Mucosa of rectum (tissue), 2 donors: ENCODE measurements at regions not wholly inside any gene's neighbourhood (a gene's known extent, or its start where the extent isn't known, plus 50 kb on each side); places are given as distances from the start of the nearest gene placed in this dataset.

ENCODE experiments used
- H3K27ac ChIP-seq, 2 donors: one replicate each; pipeline ENCODE4 v1.7.0; 2013; ENCODE audit warnings: inconsistent platforms in 2 of 2, low read depth in 2 of 2, low read length in 2 of 2
- H3K27me3 ChIP-seq, 2 donors: one replicate each; pipeline ENCODE4 v1.7.0; 2013; ENCODE audit warnings: low read length in 2 of 2; ENCODE audit not compliant: control insufficient read depth in 2 of 2, insufficient read depth in 2 of 2
- H3K36me3 ChIP-seq, 2 donors: one replicate each; pipeline ENCODE4 v1.7.0; 2013; ENCODE audit warnings: low read length in 2 of 2; ENCODE audit not compliant: control insufficient read depth in 2 of 2, insufficient read depth in 2 of 2
- H3K4me1 ChIP-seq, 2 donors: one replicate each; pipeline ENCODE4 v1.7.0; 2013; ENCODE audit warnings: low read length in 2 of 2, mild to moderate bottlenecking in 1 of 2; ENCODE audit not compliant: control insufficient read depth in 2 of 2, insufficient read depth in 2 of 2
- H3K4me3 ChIP-seq, 2 donors: one replicate each; pipeline ENCODE4 v1.7.0; 2013; ENCODE audit warnings: low read length in 2 of 2
- H3K9ac ChIP-seq, 2 donors: one replicate each; pipeline ENCODE4 v1.7.0; 2013; ENCODE audit warnings: low read length in 2 of 2, low read depth in 1 of 2, mild to moderate bottlenecking in 1 of 2
- H3K9me3 ChIP-seq, 2 donors: one replicate each; pipeline ENCODE4 v1.7.0; 2013; ENCODE audit warnings: low read length in 2 of 2; ENCODE audit not compliant: control insufficient read depth in 2 of 2
- donor health status: healthy.
- donor health status: Normal muscosa, but diverticular disease.

DNA sequence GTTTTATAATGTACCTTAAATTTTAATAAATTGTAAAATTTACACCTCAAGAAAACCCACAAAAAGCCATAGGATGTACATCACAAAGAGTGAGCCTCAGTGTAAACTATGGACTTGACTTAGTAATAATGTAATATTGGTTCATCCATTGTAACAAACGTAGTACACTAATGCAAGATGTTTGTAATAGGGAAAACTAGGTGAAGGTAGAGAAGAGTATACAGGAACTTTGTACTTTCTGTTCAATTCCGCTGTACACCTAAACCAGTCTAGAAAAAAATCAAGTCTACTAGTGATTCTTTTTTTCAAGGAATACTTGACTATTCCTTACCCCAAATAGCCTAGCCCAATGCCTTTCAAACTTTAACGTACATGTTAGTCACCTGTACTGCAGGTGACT, 222.3 kb upstream of the FGGY start:
- Histone ChIP-seq H3K4me3 (no peak overlapping the region), H3K4me1 (peaks cover 11 to 18% of the 10 kb centered on the region in 2 donors), H3K9ac (no peak overlapping the region), H3K36me3 (no peaks in the 10 kb centered on the region), H3K27ac (no peak overlapping the region), H3K9me3 (no peaks in the 10 kb centered on the region), H3K27me3 (no peaks in the 10 kb centered on the region)

DNA sequence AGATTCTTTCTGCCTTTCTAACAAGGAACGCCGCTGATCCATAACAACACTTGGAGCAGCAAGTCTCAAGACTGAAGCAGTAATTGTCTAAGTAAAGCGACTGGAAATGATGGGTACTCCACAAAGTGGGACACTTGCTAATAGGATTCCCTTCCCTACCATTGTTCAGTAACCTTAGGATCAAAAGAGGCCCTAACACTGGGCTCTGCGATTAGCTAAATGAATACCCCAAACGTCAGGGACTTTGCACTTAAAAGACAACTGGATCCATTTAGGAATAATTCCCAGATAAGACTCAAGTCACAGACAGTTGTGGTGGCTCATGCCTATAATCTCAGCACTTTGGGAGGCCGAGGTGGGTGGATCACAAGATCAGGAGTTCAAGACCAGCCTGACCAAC, 221.9 kb upstream of the FGGY start:
- Histone ChIP-seq H3K27ac (no peak overlapping the region), H3K9ac (no peak overlapping the region), H3K27me3 (no peaks in the 10 kb centered on the region), H3K36me3 (no peaks in the 10 kb centered on the region), H3K4me1 (peaks cover 11 to 18% of the 10 kb centered on the region in 2 donors), H3K4me3 (no peak overlapping the region), H3K9me3 (no peaks in the 10 kb centered on the region)

DNA sequence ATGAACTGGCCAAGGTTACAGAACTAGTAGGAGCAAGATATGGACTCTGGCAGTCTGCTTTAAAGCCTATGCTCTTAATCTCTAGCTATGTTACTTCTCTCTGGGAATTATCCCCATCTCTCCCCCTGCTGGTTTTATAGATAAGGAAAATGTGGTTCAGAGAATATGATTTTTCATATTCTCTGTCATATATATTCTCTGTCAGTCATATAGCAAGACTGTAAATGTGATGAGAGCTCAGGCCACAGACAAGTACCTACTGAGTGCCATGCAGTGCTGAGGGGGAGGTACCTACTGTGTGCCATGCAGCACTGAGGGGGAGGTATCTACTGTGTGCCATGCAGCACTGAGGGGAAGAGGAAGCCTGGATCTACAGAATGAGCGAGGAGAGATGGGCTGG, 220.3 kb upstream of the FGGY start:
- H3K9ac ChIP-seq, result no peak overlapping the region
- no peaks in the 10 kb centered on the region for H3K27me3 ChIP-seq
- H3K4me1 ChIP-seq, result peaks cover under 1 to 10% of the 10 kb centered on the region in 2 donors

DNA sequence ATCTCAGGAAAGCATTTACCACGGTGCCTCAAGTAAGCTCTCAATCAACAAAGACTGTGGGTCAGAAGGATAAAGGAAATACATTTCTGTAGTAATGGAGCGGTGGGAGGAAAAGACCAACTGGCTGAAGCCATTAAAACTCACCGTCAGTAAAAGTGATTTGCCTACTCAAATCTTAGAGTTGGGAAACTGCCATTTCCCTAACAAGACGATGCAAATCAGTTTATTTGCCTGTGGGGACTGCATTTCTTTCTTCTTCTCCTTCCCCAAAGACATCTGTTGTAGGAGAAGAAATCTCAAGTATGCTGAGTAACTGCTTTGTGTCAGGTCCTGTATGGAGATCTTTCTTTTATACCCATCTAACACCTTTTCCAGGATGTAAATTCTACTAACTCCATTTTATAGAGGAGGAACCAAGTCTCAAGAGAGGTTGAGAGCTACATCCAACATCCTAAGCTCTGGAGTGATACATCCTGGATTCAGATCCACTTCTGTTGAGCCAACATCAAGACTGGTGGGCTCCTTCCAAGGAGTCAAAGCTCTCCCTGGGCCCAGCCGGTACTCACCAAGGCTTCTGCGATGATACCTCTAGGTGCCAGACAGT, 219.3 kb upstream of the FGGY start:
- H3K27me3 ChIP-seq, result no peaks in the 10 kb centered on the region
- H3K27ac ChIP-seq, result no peak overlapping the region
- peaks cover 0 to 1% of the 10 kb centered on the region in 2 donors for H3K4me1 ChIP-seq
- no peaks in the 10 kb centered on the region for H3K9me3 ChIP-seq
- H3K4me3 ChIP-seq, result no peak overlapping the region
- no peaks in the 10 kb centered on the region for H3K36me3 ChIP-seq
- no peak overlapping the region for H3K9ac ChIP-seq

More for the DNA sequence above, 220.3 kb upstream of the FGGY start:
- Histone ChIP-seq H3K4me3 (no peak overlapping the region), H3K9me3 (no peaks in the 10 kb centered on the region), H3K27ac (no peak overlapping the region), H3K36me3 (no peaks in the 10 kb centered on the region)

DNA sequence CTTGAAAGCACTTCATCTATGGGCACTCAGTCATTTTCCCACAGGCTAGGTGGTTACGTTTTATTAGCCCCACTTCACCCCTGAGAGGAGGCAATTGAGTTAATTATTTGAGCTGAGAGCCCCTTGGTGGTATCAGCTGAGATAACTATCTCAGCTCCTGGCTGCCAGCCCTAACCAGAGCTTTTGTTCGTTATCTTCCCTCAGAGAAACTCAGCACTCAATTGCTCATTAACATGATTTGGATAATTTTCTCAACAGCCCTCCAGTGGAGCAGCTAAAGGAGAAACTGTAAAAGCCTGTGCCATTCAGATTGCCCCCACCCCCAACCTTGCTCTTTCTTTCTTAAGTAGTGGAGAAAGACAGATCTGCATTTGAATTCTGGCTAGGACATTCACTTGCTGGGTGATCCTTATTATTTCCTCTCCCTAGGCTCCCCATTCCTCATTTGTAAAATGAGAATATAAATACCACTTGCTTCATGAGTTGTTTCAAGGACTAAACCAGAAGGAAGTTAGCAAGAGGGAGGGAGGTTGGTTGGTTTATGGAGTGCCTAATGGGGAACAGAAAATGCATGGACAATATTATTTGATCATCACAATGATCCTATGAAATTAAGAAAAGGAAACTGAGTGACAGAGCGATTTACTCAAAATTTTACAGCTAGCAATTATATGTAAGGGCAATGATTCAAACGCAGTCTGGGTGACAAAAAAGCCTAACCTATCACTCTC, 218.7 kb upstream of the FGGY start:
- Histone ChIP-seq H3K36me3 (no peaks in the 10 kb centered on the region), H3K27ac (no peak overlapping the region), H3K9me3 (no peaks in the 10 kb centered on the region), H3K4me1 (no peaks in the 10 kb centered on the region), H3K27me3 (no peaks in the 10 kb centered on the region), H3K4me3 (no peak overlapping the region), H3K9ac (no peak overlapping the region)

DNA sequence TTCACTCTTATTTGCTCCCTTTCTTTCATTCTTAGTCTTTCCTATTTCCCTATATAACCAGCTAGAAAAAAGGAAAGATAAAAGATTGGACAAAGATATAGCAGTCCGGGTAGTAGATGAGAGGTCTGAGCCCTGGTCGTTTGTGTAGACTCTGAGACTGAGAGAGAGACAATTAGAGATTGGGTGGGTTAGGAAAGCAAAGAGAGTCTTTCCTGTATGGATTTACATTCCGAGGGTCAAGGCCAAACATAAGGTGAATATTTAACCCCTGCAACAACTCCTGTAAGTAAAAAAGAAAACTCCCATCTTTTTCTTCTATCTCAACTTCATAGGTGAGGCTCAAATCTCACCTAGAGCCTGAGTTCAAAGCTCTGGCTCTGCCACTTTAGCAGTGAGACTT, 218.0 kb upstream of the FGGY start:
- Histone ChIP-seq H3K27ac (no peak overlapping the region), H3K4me3 (no peak overlapping the region), H3K9me3 (no peaks in the 10 kb centered on the region), H3K36me3 (no peaks in the 10 kb centered on the region), H3K9ac (no peak overlapping the region), H3K4me1 (no peaks in the 10 kb centered on the region), H3K27me3 (no peaks in the 10 kb centered on the region)

DNA sequence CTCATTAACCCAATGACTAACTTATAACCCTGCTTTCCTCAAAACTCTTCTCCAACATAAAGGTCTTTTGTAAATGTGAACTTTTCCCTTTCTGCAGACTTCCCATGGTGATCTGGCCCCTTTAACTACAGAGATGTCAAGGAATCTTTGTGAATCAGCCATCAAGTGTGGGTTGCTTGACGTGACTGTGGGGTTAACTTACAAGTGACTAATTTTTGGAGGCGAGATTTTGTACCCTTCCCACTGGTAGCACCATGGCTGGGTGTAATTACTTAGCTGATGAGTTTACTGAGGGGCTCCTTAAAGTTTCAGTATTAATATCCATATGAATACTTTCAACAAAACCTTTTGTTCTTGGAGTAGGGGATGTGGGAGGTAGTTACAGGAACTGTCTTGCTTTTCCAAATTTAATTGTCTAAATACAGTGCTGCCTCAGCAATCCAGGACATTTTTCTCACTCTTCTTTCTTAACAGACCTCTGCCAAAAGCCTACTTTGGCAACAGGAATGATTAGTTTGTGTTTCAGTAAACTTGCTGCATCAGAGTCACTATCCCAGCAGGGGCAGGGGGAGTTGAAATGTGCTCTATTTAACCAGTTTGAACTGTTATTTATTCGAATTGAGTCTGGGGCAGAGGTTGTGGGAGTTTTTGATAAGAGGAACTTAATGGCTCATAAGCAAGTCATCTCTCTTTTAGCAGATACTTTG, 217.3 kb upstream of the FGGY start:
- H3K9me3 ChIP-seq, result no peaks in the 10 kb centered on the region
- H3K4me3 ChIP-seq, result no peak overlapping the region
- no peaks in the 10 kb centered on the region for H3K36me3 ChIP-seq
- H3K27ac ChIP-seq, result no peak overlapping the region
- H3K9ac ChIP-seq, result no peak overlapping the region
- no peaks in the 10 kb centered on the region for H3K4me1 ChIP-seq
- H3K27me3 ChIP-seq, result no peaks in the 10 kb centered on the region

DNA sequence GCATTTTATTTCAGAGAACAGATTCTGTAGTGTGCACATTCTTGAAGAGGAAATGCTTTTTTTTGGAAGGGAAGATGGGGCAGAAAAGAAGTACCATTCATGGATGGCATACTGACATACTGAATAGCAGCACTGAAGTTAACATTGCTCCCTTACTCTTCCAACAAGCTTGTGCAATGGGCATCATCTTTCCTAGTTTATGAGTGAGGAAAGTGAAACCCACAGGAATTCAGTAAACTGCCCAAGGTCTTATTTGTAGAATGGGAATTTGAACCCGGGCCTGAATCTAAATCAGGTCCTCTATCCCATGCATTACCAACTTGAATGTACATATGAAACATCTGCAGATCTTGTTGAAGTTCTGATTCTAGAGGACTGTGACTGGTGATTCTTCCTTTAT, 215.7 kb upstream of the FGGY start:
- H3K27me3 ChIP-seq, result no peaks in the 10 kb centered on the region
- H3K9ac ChIP-seq, result no peak overlapping the region
- no peak overlapping the region for H3K27ac ChIP-seq
- no peak overlapping the region for H3K4me3 ChIP-seq
- H3K4me1 ChIP-seq, result no peaks in the 10 kb centered on the region
- no peaks in the 10 kb centered on the region for H3K9me3 ChIP-seq
- no peaks in the 10 kb centered on the region for H3K36me3 ChIP-seq

DNA sequence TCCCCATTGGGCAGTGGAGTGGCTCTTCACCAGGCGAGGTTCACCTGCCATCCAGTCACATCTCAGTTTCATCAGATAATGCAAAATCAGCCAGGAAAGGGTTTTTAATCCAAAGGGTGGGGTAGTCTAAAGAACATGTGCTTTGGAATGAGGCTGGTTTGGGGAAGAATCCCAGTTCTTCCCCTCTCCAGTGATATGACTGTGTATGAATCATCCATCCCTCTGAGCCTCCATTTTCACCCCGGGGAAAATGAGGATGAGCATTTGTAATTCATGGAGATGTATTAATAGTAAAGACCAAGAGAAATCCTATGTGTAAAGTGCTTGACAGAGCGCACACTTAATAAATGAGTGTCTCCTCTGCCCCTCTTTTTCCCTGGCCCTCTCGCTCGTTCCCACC, 215.1 kb upstream of the FGGY start:
- no peaks in the 10 kb centered on the region for H3K4me1 ChIP-seq
- H3K4me3 ChIP-seq, result no peak overlapping the region
- H3K27me3 ChIP-seq, result no peaks in the 10 kb centered on the region
- no peak overlapping the region for H3K27ac ChIP-seq
- H3K9ac ChIP-seq, result no peak overlapping the region
- no peaks in the 10 kb centered on the region for H3K36me3 ChIP-seq
- no peaks in the 10 kb centered on the region for H3K9me3 ChIP-seq
